ENCODE measurements at regions not wholly inside any gene's neighbourhood (a gene's known extent, or its start where the extent isn't known, plus 50 kb on each side); places are given as distances from the start of the nearest gene placed in this dataset.
A peak's percentile ranks its signal among the peaks of the same experiment; 100 is the strongest.

GRCh38 chr7:17440831-17441230 is 142.4 kb downstream of the AHR start:
- Histone ChIP-seq H3K27me3 (no peaks in the 10 kb centered on the region), H3K4me1 (peaks cover 0 to 14% (median 0%) of the 10 kb centered on the region in 4 donors), H3K36me3 (no peaks in the 10 kb centered on the region), H3K9me3 (no peaks in the 10 kb centered on the region), H3K27ac (no peak overlapping the region), H3K4me3 (no peak overlapping the region)
- TF ChIP-seq POLR2A (IDR thresholded peaks at IDR 0.05) (no peak), CTCF (IDR thresholded peaks at IDR 0.05) (no peak)
- 89% methylated on average over 5 of the region's 5 CpGs for WGBS (ENCODE audit: insufficient coverage, low coverage, low lambda C conversion rate, missing lambda C conversion rate)
- intact Hi-C loops (cut with DNase I): no loop called here
- no peak for ATAC-seq
- DNase-seq: no peak

GRCh38 chr7:17441557-17441956 is 143.1 kb downstream of the AHR start:
- no peak overlapping the region for H3K27ac ChIP-seq
- no peaks in the 10 kb centered on the region for H3K36me3 ChIP-seq
- ATAC-seq (no peak), DNase-seq (no peak)
- TF ChIP-seq CTCF (IDR thresholded peaks at IDR 0.05) (no peak), POLR2A (IDR thresholded peaks at IDR 0.05) (no peak)
- H3K9me3 ChIP-seq: no peaks in the 10 kb centered on the region
- H3K4me1 ChIP-seq: peaks cover 0 to 18% (median 0%) of the 10 kb centered on the region in 4 donors
- H3K27me3 ChIP-seq: no peaks in the 10 kb centered on the region
- intact Hi-C loops (cut with DNase I): no loop called here
- no peak overlapping the region for H3K4me3 ChIP-seq

- DNase-seq: no peak
- 56% methylated on average over 2 of the region's 2 CpGs for WGBS (ENCODE audit: insufficient coverage, low coverage, low lambda C conversion rate, missing lambda C conversion rate)
- peak overlapping the region in 1 of 3 donors; percentile 31 for H3K27ac ChIP-seq
- intact Hi-C loops (cut with DNase I): no loop called here
- ATAC-seq: no peak
- no peaks in the 10 kb centered on the region for H3K9me3 ChIP-seq
- no peak overlapping the region for H3K4me3 ChIP-seq
- no peak for TF ChIP-seq POLR2A (IDR thresholded peaks at IDR 0.05)
- TF ChIP-seq CTCF (IDR thresholded peaks at IDR 0.05): no peak
- H3K4me1 ChIP-seq: peaks cover 0 to 21% (median 0%) of the 10 kb centered on the region in 4 donors
- no peaks in the 10 kb centered on the region for H3K27me3 ChIP-seq
- no peaks in the 10 kb centered on the region for H3K36me3 ChIP-seq
Measured at GRCh38 chr7:17444151-17444550, 145.7 kb downstream of the AHR start.

- H3K4me1 ChIP-seq: peaks cover 0 to 21% (median 0%) of the 10 kb centered on the region in 4 donors
- H3K27ac ChIP-seq: peak overlapping the region in 1 of 3 donors; percentile 31
- no peak for TF ChIP-seq CTCF (IDR thresholded peaks at IDR 0.05)
- TF ChIP-seq POLR2A (IDR thresholded peaks at IDR 0.05): no peak
- WGBS (ENCODE audit: insufficient coverage, low coverage, low lambda C conversion rate, missing lambda C conversion rate): 5% methylated on average over 1 of the region's 1 CpG
- H3K27me3 ChIP-seq: no peaks in the 10 kb centered on the region
- DNase-seq (no peak), ATAC-seq (peak; percentile 77 to 93 (median 82))
- intact Hi-C loops (cut with DNase I): no loop called here
- H3K36me3 ChIP-seq: no peaks in the 10 kb centered on the region
- H3K4me3 ChIP-seq: no peak overlapping the region
- no peaks in the 10 kb centered on the region for H3K9me3 ChIP-seq
Measured at GRCh38 chr7:17444673-17445072, 146.2 kb downstream of the AHR start.

- Histone ChIP-seq H3K27me3 (no peaks in the 10 kb centered on the region), H3K27ac (no peak overlapping the region), H3K4me3 (no peak overlapping the region), H3K4me1 (peaks cover 0 to 14% (median 0%) of the 10 kb centered on the region in 4 donors), H3K36me3 (no peaks in the 10 kb centered on the region), H3K9me3 (no peaks in the 10 kb centered on the region)
- WGBS (ENCODE audit: insufficient coverage, low coverage, low lambda C conversion rate, missing lambda C conversion rate): 22% methylated on average over 4 of the region's 4 CpGs
- TF ChIP-seq CTCF (IDR thresholded peaks at IDR 0.05) (no peak), POLR2A (IDR thresholded peaks at IDR 0.05) (no peak)
- peak; percentile 59 to 85 (median 76) for ATAC-seq
- no peak for DNase-seq
- intact Hi-C loops (cut with DNase I): no loop called here
Measured at GRCh38 chr7:17446340-17446739, 147.9 kb downstream of the AHR start.

Measured in right lobe of liver (tissue), 6 donors.